GM23338 (cell line): ENCODE measurements at regions not wholly inside any gene's neighbourhood (a gene's known extent, or its start where the extent isn't known, plus 50 kb on each side); places are given as distances from the start of the nearest gene placed in this dataset.

ENCODE experiments used
- ATAC-seq: fragments of 200-7000 bp; cut with Tn5 transposase; 3 replicates; pipeline ENCODE4 v1.9.1; 2020
- DNase-seq: peaks from one replicate; pipeline ENCODE4 v3.0.0-alpha.2; 2015; ENCODE audit warnings: low spot score
- H2AFZ ChIP-seq: fragments of 200-600 bp; sonication (generic); 2 replicates; pipeline ENCODE4 v1.8.0; 2016; ENCODE audit warnings: antibody characterized with exemption, mild to moderate bottlenecking, moderate library complexity
- H3F3A ChIP-seq: fragments of 200-600 bp; sonication (generic); replicated peaks from 2 replicates; pipeline ENCODE4 v1.8.0; 2017; ENCODE audit warnings: antibody characterized with exemption, mixed run types, low read depth
- H3K27ac ChIP-seq: fragments of 200-600 bp; sonication (generic); 2 replicates; pipeline ENCODE4 v1.6.1; 2016; ENCODE audit warnings: low read depth
- H3K27me3 ChIP-seq: fragments of 200-600 bp; sonication (generic); 2 replicates; pipeline ENCODE4 v1.8.0; 2016; ENCODE audit warnings: mild to moderate bottlenecking, mixed run types, moderate library complexity; ENCODE audit not compliant: insufficient read depth
- H3K36me3 ChIP-seq: fragments of 200-600 bp; sonication (generic); 2 replicates; pipeline ENCODE4 v1.8.0; 2016; ENCODE audit warnings: mild to moderate bottlenecking; ENCODE audit not compliant: insufficient read depth
- H3K4me1 ChIP-seq: fragments of 200-600 bp; sonication (generic); 2 replicates; pipeline ENCODE4 v1.8.0; 2016; ENCODE audit warnings: mild to moderate bottlenecking, moderate library complexity; ENCODE audit not compliant: insufficient read depth
- H3K4me2 ChIP-seq: fragments of 200-600 bp; sonication (generic); 2 replicates; pipeline ENCODE4 v1.7.1; 2017; ENCODE audit warnings: mixed run types
- H3K4me3 ChIP-seq: fragments of 200-600 bp; sonication (generic); 2 replicates; pipeline ENCODE4 v1.6.1; 2016; ENCODE audit warnings: mixed run types
- H3K79me2 ChIP-seq: fragments of 200-600 bp; sonication (generic); replicated peaks from 2 replicates; pipeline ENCODE4 v1.8.0; 2017; ENCODE audit warnings: mild to moderate bottlenecking; ENCODE audit not compliant: insufficient read depth
- H3K9me2 ChIP-seq: fragments of 200-600 bp; sonication (generic); 2 replicates; pipeline ENCODE4 v1.8.0; 2017; ENCODE audit not compliant: insufficient read depth
- H4K20me1 ChIP-seq: fragments of 200-600 bp; sonication (generic); replicated peaks from 2 replicates; pipeline ENCODE4 v1.8.0; 2017; ENCODE audit warnings: mild to moderate bottlenecking; ENCODE audit not compliant: insufficient read depth
- H3K27ac Mint-ChIP-seq: 2 replicates; pipeline ENCODE4 v1.8.0; 2020; ENCODE audit warnings: inconsistent platforms, mild to moderate bottlenecking, moderate library complexity, mixed read lengths
- H3K27me3 Mint-ChIP-seq: 3 replicates; pipeline ENCODE4 v1.8.0; 2022; ENCODE audit warnings: low read depth, mild to moderate bottlenecking, moderate library complexity, mixed read lengths, inconsistent platforms; ENCODE audit not compliant: insufficient read depth, poor library complexity
- H3K36me3 Mint-ChIP-seq: 3 replicates; pipeline ENCODE4 v1.8.0; 2021; ENCODE audit warnings: low read depth, mild to moderate bottlenecking, inconsistent platforms, moderate library complexity, mixed read lengths
- H3K4me1 Mint-ChIP-seq: 3 replicates; pipeline ENCODE4 v1.8.0; 2020; ENCODE audit warnings: mild to moderate bottlenecking, inconsistent platforms, mixed read lengths
- H3K4me3 Mint-ChIP-seq: 3 replicates; pipeline ENCODE4 v1.8.0; 2021; ENCODE audit warnings: moderate library complexity, mild to moderate bottlenecking, inconsistent platforms, mixed read lengths
- H3K9me3 Mint-ChIP-seq: 3 replicates; pipeline ENCODE4 v1.8.0; 2020; ENCODE audit warnings: moderate library complexity, mild to moderate bottlenecking, inconsistent platforms, mixed read lengths
- EZH2phosphoT487 ChIP-seq: fragments of 200-600 bp; sonication (generic); IDR thresholded peaks from one replicate; pipeline ENCODE4 v1.8.1; 2018; ENCODE audit warnings: antibody characterized with exemption; ENCODE audit not compliant: unreplicated experiment
- JUNB ChIP-seq: IDR thresholded peaks from one replicate; pipeline ENCODE4 v1.6.1; 2016; ENCODE audit warnings: antibody characterized with exemption; ENCODE audit not compliant: unreplicated experiment
- NANOG ChIP-seq: IDR thresholded peaks from 2 replicates; pipeline ENCODE4 v1.6.1; 2016; ENCODE audit warnings: antibody characterized with exemption, borderline replicate concordance
- POLR2AphosphoS5 ChIP-seq: IDR thresholded peaks from 2 replicates; pipeline ENCODE4 v1.6.1; 2016; ENCODE audit warnings: antibody characterized with exemption, low read depth
- STAT1 ChIP-seq: IDR thresholded peaks from one replicate; pipeline ENCODE4 v1.6.1; 2016; ENCODE audit warnings: antibody characterized with exemption; ENCODE audit not compliant: unreplicated experiment
- ZNF114 ChIP-seq: fragments of 250-450 bp; sonication (Bioruptor Pico); IDR thresholded peaks from 2 replicates; pipeline ENCODE4 v1.5.0; 2020; ENCODE audit warnings: mild to moderate bottlenecking, moderate library complexity
- ZNF331 ChIP-seq: fragments of 250-450 bp; sonication (Bioruptor Pico); IDR thresholded peaks from 2 replicates; pipeline ENCODE4 v1.5.0; 2020; ENCODE audit warnings: low read depth, mild to moderate bottlenecking, moderate library complexity
- TF ChIP-seq, protein P1 (sequence below), 2 experiments: fragments of 200-600 bp in 1 of 2; sonication (generic) in 1 of 2; conservative IDR thresholded peaks; 2 replicates each; pipeline versions ENCODE4 v1.5.1 to v1.6.1; 2016 to 2017; ENCODE audit warnings: antibody characterized with exemption in 2 of 2, low read depth in 2 of 2, mild to moderate bottlenecking in 2 of 2, moderate library complexity in 1 of 2
- TF ChIP-seq, protein P2 (sequence below): IDR thresholded peaks from one replicate; pipeline ENCODE4 v1.6.1; 2018; ENCODE audit warnings: antibody characterized with exemption; ENCODE audit not compliant: unreplicated experiment
- TF ChIP-seq, protein P3 (sequence below): IDR thresholded peaks from 2 replicates; pipeline ENCODE4 v1.6.1; 2016; ENCODE audit warnings: antibody characterized with exemption
- TF ChIP-seq, protein P4 (sequence below): fragments of 250-450 bp; sonication (Bioruptor Pico); IDR thresholded peaks from 2 replicates; pipeline ENCODE4 v1.5.0; 2020; ENCODE audit warnings: mild to moderate bottlenecking, moderate library complexity

DNA sequence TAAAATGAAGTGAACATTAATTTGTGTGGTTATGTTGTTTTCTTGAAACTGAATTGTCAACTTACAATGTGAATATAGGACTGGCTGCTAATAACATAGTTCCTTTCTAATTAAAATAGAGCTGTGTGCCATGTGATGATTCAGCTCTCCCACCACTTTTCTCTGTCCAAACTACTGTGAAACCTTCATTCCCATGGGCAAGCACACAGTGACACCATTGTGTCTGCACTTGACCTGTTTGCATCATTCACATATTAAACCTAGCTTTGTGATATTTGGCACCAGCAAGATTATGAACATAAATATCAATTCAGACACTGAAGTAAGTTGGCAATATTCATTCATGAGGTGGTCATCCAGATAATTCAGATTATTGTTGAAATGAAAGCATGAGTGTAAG lies 78.8 kb upstream of the TCF12 start:
- DNase-seq, result no peak
- no peaks in the 10 kb centered on the region for H3K36me3 Mint-ChIP-seq
- no peaks in the 10 kb centered on the region for H4K20me1 ChIP-seq
- H3K4me1 Mint-ChIP-seq, result no peaks in the 10 kb centered on the region
- no peaks in the 10 kb centered on the region for H3K4me1 ChIP-seq
- H3K4me2 ChIP-seq, result no peak overlapping the region
- no peaks in the 10 kb centered on the region for H3K9me3 Mint-ChIP-seq
- no peak overlapping the region for H3K4me3 Mint-ChIP-seq
- no peaks in the 10 kb centered on the region for H3K27me3 Mint-ChIP-seq
- H3K79me2 ChIP-seq, result no peaks in the 10 kb centered on the region
- TF ChIP-seq, protein P1, sequence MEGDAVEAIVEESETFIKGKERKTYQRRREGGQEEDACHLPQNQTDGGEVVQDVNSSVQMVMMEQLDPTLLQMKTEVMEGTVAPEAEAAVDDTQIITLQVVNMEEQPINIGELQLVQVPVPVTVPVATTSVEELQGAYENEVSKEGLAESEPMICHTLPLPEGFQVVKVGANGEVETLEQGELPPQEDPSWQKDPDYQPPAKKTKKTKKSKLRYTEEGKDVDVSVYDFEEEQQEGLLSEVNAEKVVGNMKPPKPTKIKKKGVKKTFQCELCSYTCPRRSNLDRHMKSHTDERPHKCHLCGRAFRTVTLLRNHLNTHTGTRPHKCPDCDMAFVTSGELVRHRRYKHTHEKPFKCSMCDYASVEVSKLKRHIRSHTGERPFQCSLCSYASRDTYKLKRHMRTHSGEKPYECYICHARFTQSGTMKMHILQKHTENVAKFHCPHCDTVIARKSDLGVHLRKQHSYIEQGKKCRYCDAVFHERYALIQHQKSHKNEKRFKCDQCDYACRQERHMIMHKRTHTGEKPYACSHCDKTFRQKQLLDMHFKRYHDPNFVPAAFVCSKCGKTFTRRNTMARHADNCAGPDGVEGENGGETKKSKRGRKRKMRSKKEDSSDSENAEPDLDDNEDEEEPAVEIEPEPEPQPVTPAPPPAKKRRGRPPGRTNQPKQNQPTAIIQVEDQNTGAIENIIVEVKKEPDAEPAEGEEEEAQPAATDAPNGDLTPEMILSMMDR (conservative IDR thresholded peaks at IDR 0.05; ENCODE audit: low read depth in 2 of 2), result no peak
- no peak overlapping the region for H3K27ac ChIP-seq
- no peaks in the 10 kb centered on the region for H3K9me2 ChIP-seq
- H3K27ac Mint-ChIP-seq, result no peak overlapping the region
- no peak overlapping the region for H2AFZ ChIP-seq
- H3F3A ChIP-seq, result no peaks in the 10 kb centered on the region
- H3K27me3 ChIP-seq, result no peaks in the 10 kb centered on the region
- no peak overlapping the region for H3K4me3 ChIP-seq
- ATAC-seq, result no peak
- no peaks in the 10 kb centered on the region for H3K36me3 ChIP-seq

DNA sequence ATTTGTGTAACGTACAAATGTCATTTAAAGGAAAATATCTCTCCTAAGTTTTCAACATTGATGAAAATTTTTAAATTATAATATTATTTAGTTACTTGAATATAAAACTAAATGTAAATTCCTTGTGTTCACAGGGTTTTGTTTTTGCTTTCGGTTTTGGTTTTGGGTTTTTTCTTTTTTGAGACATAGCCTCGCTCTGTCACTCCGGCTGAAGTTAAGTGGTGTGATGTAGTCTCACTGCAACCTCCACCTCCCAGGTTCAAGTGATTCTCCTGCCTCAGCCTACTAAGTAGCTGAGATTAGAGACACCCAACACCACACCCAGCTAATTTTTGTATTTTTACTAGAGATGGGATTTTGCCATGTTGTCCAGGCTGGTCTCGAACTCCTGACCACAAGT lies 79.3 kb upstream of the TCF12 start:
- Histone ChIP-seq H3K4me1 (no peaks in the 10 kb centered on the region), H2AFZ (no peak overlapping the region), H3F3A (no peaks in the 10 kb centered on the region), H3K36me3 (no peaks in the 10 kb centered on the region), H3K27me3 (no peaks in the 10 kb centered on the region), H4K20me1 (no peaks in the 10 kb centered on the region), H3K27ac (no peak overlapping the region), H3K4me2 (no peak overlapping the region), H3K9me2 (no peaks in the 10 kb centered on the region), H3K4me3 (no peak overlapping the region), H3K79me2 (no peaks in the 10 kb centered on the region)
- Mint-ChIP-seq H3K27me3 (no peaks in the 10 kb centered on the region), H3K9me3 (no peaks in the 10 kb centered on the region), H3K36me3 (no peaks in the 10 kb centered on the region), H3K4me3 (no peak overlapping the region), H3K27ac (no peak overlapping the region), H3K4me1 (no peaks in the 10 kb centered on the region)
- ATAC-seq, result no peak
- no peak for DNase-seq
- TF ChIP-seq, protein P2, sequence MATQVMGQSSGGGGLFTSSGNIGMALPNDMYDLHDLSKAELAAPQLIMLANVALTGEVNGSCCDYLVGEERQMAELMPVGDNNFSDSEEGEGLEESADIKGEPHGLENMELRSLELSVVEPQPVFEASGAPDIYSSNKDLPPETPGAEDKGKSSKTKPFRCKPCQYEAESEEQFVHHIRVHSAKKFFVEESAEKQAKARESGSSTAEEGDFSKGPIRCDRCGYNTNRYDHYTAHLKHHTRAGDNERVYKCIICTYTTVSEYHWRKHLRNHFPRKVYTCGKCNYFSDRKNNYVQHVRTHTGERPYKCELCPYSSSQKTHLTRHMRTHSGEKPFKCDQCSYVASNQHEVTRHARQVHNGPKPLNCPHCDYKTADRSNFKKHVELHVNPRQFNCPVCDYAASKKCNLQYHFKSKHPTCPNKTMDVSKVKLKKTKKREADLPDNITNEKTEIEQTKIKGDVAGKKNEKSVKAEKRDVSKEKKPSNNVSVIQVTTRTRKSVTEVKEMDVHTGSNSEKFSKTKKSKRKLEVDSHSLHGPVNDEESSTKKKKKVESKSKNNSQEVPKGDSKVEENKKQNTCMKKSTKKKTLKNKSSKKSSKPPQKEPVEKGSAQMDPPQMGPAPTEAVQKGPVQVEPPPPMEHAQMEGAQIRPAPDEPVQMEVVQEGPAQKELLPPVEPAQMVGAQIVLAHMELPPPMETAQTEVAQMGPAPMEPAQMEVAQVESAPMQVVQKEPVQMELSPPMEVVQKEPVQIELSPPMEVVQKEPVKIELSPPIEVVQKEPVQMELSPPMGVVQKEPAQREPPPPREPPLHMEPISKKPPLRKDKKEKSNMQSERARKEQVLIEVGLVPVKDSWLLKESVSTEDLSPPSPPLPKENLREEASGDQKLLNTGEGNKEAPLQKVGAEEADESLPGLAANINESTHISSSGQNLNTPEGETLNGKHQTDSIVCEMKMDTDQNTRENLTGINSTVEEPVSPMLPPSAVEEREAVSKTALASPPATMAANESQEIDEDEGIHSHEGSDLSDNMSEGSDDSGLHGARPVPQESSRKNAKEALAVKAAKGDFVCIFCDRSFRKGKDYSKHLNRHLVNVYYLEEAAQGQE, result no peak
- TF ChIP-seq, protein P3, sequence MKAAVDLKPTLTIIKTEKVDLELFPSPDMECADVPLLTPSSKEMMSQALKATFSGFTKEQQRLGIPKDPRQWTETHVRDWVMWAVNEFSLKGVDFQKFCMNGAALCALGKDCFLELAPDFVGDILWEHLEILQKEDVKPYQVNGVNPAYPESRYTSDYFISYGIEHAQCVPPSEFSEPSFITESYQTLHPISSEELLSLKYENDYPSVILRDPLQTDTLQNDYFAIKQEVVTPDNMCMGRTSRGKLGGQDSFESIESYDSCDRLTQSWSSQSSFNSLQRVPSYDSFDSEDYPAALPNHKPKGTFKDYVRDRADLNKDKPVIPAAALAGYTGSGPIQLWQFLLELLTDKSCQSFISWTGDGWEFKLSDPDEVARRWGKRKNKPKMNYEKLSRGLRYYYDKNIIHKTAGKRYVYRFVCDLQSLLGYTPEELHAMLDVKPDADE, result no peak
- TF ChIP-seq NANOG (no peak), ZNF114 (CRISPR knock-in tag) (no peak), JUNB (no peak), STAT1 (no peak), EZH2phosphoT487 (no peak), POLR2AphosphoS5 (no peak), ZNF331 (CRISPR knock-in tag) (no peak)
- TF ChIP-seq, protein P4, sequence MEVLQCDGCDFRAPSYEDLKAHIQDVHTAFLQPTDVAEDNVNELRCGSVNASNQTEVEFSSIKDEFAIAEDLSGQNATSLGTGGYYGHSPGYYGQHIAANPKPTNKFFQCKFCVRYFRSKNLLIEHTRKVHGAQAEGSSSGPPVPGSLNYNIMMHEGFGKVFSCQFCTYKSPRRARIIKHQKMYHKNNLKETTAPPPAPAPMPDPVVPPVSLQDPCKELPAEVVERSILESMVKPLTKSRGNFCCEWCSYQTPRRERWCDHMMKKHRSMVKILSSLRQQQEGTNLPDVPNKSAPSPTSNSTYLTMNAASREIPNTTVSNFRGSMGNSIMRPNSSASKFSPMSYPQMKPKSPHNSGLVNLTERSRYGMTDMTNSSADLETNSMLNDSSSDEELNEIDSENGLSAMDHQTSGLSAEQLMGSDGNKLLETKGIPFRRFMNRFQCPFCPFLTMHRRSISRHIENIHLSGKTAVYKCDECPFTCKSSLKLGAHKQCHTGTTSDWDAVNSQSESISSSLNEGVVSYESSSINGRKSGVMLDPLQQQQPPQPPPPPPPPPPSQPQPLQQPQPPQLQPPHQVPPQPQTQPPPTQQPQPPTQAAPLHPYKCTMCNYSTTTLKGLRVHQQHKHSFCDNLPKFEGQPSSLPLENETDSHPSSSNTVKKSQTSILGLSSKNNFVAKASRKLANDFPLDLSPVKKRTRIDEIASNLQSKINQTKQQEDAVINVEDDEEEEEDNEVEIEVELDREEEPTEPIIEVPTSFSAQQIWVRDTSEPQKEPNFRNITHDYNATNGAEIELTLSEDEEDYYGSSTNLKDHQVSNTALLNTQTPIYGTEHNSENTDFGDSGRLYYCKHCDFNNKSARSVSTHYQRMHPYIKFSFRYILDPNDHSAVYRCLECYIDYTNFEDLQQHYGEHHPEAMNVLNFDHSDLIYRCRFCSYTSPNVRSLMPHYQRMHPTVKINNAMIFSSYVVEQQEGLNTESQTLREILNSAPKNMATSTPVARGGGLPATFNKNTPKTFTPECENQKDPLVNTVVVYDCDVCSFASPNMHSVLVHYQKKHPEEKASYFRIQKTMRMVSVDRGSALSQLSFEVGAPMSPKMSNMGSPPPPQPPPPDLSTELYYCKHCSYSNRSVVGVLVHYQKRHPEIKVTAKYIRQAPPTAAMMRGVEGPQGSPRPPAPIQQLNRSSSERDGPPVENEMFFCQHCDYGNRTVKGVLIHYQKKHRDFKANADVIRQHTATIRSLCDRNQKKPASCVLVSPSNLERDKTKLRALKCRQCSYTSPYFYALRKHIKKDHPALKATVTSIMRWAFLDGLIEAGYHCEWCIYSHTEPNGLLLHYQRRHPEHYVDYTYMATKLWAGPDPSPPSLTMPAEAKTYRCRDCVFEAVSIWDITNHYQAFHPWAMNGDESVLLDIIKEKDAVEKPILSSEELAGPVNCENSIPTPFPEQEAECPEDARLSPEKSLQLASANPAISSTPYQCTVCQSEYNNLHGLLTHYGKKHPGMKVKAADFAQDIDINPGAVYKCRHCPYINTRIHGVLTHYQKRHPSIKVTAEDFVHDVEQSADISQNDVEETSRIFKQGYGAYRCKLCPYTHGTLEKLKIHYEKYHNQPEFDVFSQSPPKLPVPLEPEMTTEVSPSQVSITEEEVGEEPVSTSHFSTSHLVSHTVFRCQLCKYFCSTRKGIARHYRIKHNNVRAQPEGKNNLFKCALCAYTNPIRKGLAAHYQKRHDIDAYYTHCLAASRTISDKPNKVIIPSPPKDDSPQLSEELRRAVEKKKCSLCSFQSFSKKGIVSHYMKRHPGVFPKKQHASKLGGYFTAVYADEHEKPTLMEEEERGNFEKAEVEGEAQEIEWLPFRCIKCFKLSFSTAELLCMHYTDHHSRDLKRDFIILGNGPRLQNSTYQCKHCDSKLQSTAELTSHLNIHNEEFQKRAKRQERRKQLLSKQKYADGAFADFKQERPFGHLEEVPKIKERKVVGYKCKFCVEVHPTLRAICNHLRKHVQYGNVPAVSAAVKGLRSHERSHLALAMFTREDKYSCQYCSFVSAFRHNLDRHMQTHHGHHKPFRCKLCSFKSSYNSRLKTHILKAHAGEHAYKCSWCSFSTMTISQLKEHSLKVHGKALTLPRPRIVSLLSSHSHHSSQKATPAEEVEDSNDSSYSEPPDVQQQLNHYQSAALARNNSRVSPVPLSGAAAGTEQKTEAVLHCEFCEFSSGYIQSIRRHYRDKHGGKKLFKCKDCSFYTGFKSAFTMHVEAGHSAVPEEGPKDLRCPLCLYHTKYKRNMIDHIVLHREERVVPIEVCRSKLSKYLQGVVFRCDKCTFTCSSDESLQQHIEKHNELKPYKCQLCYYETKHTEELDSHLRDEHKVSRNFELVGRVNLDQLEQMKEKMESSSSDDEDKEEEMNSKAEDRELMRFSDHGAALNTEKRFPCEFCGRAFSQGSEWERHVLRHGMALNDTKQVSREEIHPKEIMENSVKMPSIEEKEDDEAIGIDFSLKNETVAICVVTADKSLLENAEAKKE (CRISPR knock-in tag), result no peak
